ENCODE measurements at regions not wholly inside any gene's neighbourhood (a gene's known extent, or its start where the extent isn't known, plus 50 kb on each side); places are given as distances from the start of the nearest gene placed in this dataset.

DNA sequence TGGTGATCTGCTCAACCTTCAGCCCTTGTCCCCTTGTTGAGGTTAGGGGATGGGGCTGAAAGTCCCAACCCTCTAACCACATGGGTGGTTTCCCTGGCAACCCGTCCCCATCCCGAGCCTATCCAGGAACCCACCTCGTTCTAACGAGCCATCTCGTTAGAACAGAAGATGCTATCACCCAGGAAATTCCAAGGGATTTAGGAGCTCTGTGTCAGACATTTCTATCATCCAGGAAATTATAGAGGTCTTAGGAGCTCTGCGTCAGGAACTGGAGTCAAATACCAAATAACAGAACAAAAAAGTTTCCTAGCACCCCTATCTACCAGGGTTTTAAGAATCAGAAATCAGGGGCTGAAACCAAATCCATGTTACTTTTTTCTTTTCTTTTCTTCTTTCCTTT lies 90.3 kb upstream of the LCLAT1 start:
- TF ChIP-seq, protein P1, sequence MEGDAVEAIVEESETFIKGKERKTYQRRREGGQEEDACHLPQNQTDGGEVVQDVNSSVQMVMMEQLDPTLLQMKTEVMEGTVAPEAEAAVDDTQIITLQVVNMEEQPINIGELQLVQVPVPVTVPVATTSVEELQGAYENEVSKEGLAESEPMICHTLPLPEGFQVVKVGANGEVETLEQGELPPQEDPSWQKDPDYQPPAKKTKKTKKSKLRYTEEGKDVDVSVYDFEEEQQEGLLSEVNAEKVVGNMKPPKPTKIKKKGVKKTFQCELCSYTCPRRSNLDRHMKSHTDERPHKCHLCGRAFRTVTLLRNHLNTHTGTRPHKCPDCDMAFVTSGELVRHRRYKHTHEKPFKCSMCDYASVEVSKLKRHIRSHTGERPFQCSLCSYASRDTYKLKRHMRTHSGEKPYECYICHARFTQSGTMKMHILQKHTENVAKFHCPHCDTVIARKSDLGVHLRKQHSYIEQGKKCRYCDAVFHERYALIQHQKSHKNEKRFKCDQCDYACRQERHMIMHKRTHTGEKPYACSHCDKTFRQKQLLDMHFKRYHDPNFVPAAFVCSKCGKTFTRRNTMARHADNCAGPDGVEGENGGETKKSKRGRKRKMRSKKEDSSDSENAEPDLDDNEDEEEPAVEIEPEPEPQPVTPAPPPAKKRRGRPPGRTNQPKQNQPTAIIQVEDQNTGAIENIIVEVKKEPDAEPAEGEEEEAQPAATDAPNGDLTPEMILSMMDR (IDR thresholded peaks at IDR 0.05; ENCODE audit: low read depth, low read length, poor library complexity, severe bottlenecking): no peak
- no peak for TF ChIP-seq EZH2phosphoT487 (IDR thresholded peaks at IDR 0.05; ENCODE audit: borderline replicate concordance, low read length)

All from DOHH2 (cell line).